ENCODE measurements at regions not wholly inside any gene's neighbourhood (a gene's known extent, or its start where the extent isn't known, plus 50 kb on each side); places are given as distances from the start of the nearest gene placed in this dataset.

GRCh38 chr13:97659602-97660001, 225.6 kb downstream of the RAP2A start:
- TF ChIP-seq CTCF (IDR thresholded peaks at IDR 0.05; ENCODE audit: borderline replicate concordance, insufficient read depth, low read depth, low read length) = peak; percentile 28; the same call in 1 of the 2 replicates
- no peak overlapping the region for H3K4me3 ChIP-seq (ENCODE audit: low read depth, low read length)

- H3K4me3 ChIP-seq (ENCODE audit: low read depth, low read length) = no peak overlapping the region
- no peak for TF ChIP-seq CTCF (IDR thresholded peaks at IDR 0.05; ENCODE audit: borderline replicate concordance, insufficient read depth, low read depth, low read length)
These were observed 226.8 kb downstream of the RAP2A start for GRCh38 chr13:97660594-97661260.

- no peak for TF ChIP-seq CTCF (IDR thresholded peaks at IDR 0.05; ENCODE audit: borderline replicate concordance, insufficient read depth, low read depth, low read length)
- no peak overlapping the region for H3K4me3 ChIP-seq (ENCODE audit: low read depth, low read length)
These were observed 252.6 kb downstream of the RAP2A start for GRCh38 chr13:97686594-97686993.

- TF ChIP-seq CTCF (IDR thresholded peaks at IDR 0.05; ENCODE audit: borderline replicate concordance, insufficient read depth, low read depth, low read length) = no peak
These were observed 258.7 kb downstream of the RAP2A start for GRCh38 chr13:97692628-97693027.

GRCh38 chr13:97695684-97696083, 257.8 kb upstream of the IPO5 start:
- H3K4me3 ChIP-seq (ENCODE audit: low read depth, low read length) = no peak overlapping the region
- TF ChIP-seq CTCF (IDR thresholded peaks at IDR 0.05; ENCODE audit: borderline replicate concordance, insufficient read depth, low read depth, low read length) = no peak

More at GRCh38 chr13:97692628-97693027, 258.7 kb downstream of the RAP2A start:
- no peak overlapping the region for H3K4me3 ChIP-seq (ENCODE audit: low read depth, low read length)

- no peak overlapping the region for H3K4me3 ChIP-seq (ENCODE audit: low read depth, low read length)
- no peak for TF ChIP-seq CTCF (IDR thresholded peaks at IDR 0.05; ENCODE audit: borderline replicate concordance, insufficient read depth, low read depth, low read length)
These were observed 256.6 kb upstream of the IPO5 start for GRCh38 chr13:97696921-97697320.

GRCh38 chr13:97700306-97700848, 253.1 kb upstream of the IPO5 start:
- TF ChIP-seq CTCF (IDR thresholded peaks at IDR 0.05; ENCODE audit: borderline replicate concordance, insufficient read depth, low read depth, low read length) = no peak

More at GRCh38 chr13:97700306-97700848, 253.1 kb upstream of the IPO5 start:
- no peak overlapping the region for H3K4me3 ChIP-seq (ENCODE audit: low read depth, low read length)
